ENCODE measurements at regions not wholly inside any gene's neighbourhood (a gene's known extent, or its start where the extent isn't known, plus 50 kb on each side); places are given as distances from the start of the nearest gene placed in this dataset.

DNA sequence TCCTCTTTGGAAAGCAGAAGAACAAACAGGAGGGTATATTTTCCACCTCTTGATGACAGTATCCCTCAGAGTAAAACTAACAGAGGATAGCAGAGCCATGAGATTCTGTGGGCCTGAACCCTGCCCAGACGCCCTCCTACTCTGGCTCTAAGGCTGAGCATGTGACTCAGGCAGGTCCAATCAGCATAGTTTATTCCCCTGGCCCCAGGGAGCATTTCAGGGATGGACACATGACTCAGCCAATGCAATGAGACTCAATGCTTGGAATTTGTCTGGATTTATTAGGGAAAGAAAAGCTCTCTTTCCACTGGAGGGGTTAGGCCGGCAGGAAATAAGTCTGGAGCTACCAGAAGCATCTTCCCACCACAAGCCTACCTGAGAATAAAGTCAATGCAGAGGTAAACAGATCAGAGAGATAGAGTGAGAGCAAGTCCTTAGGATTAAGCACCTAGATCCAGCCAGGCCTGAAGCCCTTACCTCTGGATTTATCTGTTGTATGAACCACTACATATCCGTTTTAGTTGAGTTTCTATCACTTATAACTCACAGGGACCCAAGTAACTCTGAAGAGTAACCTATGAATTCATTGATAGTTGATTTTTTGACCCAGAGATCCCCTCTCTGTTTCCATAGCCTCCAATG is 68.2 kb upstream of the EYA2 start:
- Histone ChIP-seq H3K4me1 (no peaks in the 10 kb centered on the region), H3K4me3 (no peak overlapping the region), H3K27ac (no peak overlapping the region), H3K27me3 (peaks cover 0 to 14% (median 0%) of the 10 kb centered on the region in 9 donors), H3K9me3 (peaks cover 0 to 10% (median 4%) of the 10 kb centered on the region in 12 donors), H3K36me3 (no peaks in the 10 kb centered on the region)
- no peak for DNase-seq
- ATAC-seq: no peak
- intact Hi-C loops (cut with DNase I): no loop called here
- WGBS, 4 donors: 59 to 83% (median 64%) methylated on average over 3 of the region's 3 CpGs
- TF ChIP-seq CTCF (IDR thresholded peaks at IDR 0.05): no peak
- no peak for TF ChIP-seq POLR2A (IDR thresholded peaks at IDR 0.05)

DNA sequence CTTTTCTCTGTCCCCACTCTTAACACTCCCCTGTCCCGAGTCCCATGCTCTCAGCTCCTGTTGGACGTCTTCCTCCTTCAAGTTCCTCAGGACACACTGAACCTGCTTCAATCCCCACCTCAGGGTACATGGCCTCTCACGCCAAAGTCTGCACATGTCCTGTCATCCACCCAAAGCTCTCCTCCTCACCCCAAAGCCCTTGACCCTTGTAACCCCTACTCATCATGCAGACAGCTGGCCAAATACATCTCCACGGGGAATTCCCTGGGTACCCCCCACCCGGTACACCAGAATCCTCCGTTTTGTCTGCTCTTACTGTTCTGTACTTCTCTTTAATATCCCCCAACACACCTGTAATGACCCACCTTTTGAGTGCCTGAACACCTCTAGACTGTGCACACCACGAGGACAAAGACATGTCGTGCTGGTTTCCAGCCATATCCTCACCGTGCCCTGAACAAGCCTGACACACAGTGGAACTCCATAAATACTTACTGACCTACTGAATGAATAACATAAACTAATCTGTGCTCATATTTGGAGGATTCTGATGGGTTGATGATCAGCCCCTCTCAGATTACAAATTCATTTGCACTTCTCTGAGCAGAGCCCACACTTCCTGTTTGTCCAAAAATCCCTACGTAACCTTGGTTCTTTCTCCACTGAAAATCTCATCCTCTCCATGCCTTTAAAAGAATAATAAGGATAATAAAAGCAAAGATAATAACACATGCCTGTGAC is 66.8 kb upstream of the EYA2 start:
- H3K4me3 ChIP-seq: no peak overlapping the region
- no peaks in the 10 kb centered on the region for H3K36me3 ChIP-seq
- no peak overlapping the region for H3K27ac ChIP-seq
- WGBS, 4 donors: 78 to 82% (median 79%) methylated on average over 10 of the region's 10 CpGs
- ATAC-seq: no peak
- peaks cover 0 to 12% (median 0%) of the 10 kb centered on the region in 9 donors for H3K27me3 ChIP-seq
- no peaks in the 10 kb centered on the region for H3K4me1 ChIP-seq
- TF ChIP-seq POLR2A (IDR thresholded peaks at IDR 0.05): no peak
- no peak for TF ChIP-seq CTCF (IDR thresholded peaks at IDR 0.05)
- H3K9me3 ChIP-seq: peaks cover 0 to 10% (median 4%) of the 10 kb centered on the region in 12 donors
- intact Hi-C loops (cut with DNase I): no loop called here
- no peak for DNase-seq

- TF ChIP-seq POLR2A (IDR thresholded peaks at IDR 0.05) (no peak), CTCF (IDR thresholded peaks at IDR 0.05) (no peak)
- no peak for ATAC-seq
- Histone ChIP-seq H3K4me3 (no peak overlapping the region), H3K27ac (no peak overlapping the region), H3K9me3 (peaks cover 0 to 10% (median 4%) of the 10 kb centered on the region in 12 donors), H3K4me1 (no peaks in the 10 kb centered on the region), H3K27me3 (peaks cover 0 to 8% (median 0%) of the 10 kb centered on the region in 9 donors), H3K36me3 (no peaks in the 10 kb centered on the region)
- 78 to 89% (median 88%) methylated on average over 2 of the region's 2 CpGs for WGBS, 4 donors
- intact Hi-C loops (cut with DNase I): no loop called here
- DNase-seq: no peak
Observed at GRCh38 chr20:46828471-46828870, 66.2 kb upstream of the EYA2 start.

DNA sequence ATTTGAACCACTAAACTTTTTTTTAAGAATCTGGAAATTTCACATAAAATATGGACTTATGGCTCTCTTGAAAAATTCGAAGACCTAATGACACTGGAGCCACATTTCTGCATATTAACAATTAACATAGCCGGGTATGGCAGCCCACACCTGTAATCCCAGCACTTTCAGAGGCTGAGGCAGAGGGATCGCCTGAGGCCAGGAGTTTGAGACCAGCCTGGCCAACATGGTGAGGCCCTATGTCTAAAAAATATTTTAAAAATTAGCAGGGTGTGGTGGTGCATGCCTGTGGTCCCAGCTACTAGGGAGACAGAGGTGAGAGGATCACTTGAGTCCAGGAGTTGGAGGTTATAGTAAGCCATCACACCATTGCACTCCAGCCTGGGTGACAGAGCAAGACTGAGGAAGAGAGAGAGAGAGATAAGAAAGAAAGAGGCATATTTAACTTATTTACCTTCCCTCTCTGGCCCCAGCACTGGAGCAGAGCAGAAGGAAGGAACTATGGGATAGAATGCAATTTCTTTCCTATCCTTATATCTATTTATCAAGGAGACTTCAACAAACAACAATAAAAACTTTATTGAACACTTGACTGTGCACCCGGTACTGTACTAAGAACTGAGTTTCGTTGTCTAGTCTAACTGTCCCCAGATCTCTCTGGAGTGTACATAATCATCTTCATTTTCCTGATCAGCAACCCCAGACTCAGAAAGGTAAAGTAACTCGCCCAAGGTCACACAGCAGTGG is 63.6 kb upstream of the EYA2 start:
- no peak overlapping the region for H3K4me3 ChIP-seq
- no peak overlapping the region for H3K27ac ChIP-seq
- H3K4me1 ChIP-seq: no peaks in the 10 kb centered on the region
- intact Hi-C loops (cut with DNase I): loop anchor here in 1 of 10 donors (10.0 kb wide), 1 partner anchor 76 kb away; no protein-coding TSS in a partner anchor
- ATAC-seq (no peak), DNase-seq (no peak)
- peaks cover 0 to 14% (median 0%) of the 10 kb centered on the region in 9 donors for H3K27me3 ChIP-seq
- no peak for TF ChIP-seq CTCF (IDR thresholded peaks at IDR 0.05)
- no peak for TF ChIP-seq POLR2A (IDR thresholded peaks at IDR 0.05)
- no peaks in the 10 kb centered on the region for H3K36me3 ChIP-seq
- H3K9me3 ChIP-seq: peaks cover 0 to 4% (median 0%) of the 10 kb centered on the region in 12 donors
- 65 to 80% (median 75%) methylated on average over 6 of the region's 6 CpGs for WGBS, 4 donors
